ENCODE measurements at regions not wholly inside any gene's neighbourhood (a gene's known extent, or its start where the extent isn't known, plus 50 kb on each side); places are given as distances from the start of the nearest gene placed in this dataset.
A peak's percentile ranks its signal among the peaks of the same experiment; 100 is the strongest.

DNA sequence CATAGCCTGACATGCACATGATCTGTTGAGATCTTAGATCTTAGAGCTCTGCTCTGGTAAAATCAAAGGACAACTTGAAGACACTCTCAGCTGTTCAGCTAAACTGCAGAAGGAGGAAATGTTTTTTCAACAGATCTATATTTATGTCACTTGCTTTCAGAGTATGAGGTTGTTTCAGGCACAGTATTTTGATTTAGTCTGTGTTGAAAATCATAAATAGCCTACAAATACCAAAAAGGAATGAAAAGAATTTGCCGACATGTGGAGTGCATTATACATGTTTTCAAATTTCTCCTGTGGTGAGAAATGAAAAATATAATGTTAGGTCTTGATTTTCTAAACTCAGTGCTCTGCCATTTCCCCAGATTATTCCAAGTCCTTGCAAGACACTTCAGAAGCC lies 1118.4 kb downstream of the TBL1XR1 start:
- no peak overlapping the region for H3K27ac ChIP-seq
- peak; percentile 30 for DNase-seq
- 3 to 5% methylated on average over 1 of the region's 1 CpG for WGBS, 2 experiments (ENCODE audit: low coverage in 1 of 2, low lambda C conversion rate in 2 of 2, missing lambda C conversion rate in 2 of 2)

DNA sequence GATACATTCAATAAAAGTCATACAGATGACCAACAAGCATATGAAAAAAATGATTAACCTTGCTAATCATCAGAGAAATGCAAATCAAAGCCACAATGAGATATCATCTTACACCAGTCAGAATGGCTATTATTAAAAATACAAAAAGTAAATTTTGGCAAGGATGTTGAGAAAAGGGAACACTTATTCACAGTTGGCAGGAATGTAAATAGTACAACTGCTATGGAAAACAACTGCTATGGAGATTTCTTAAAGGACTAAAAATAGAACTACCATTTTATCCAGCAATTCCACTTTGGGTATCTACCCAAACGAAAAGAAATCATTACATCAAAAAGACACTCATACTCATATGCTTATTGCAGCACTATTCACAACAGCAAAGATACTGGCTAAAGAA lies 1121.8 kb downstream of the TBL1XR1 start:
- WGBS, 2 experiments (ENCODE audit: low coverage in 1 of 2, low lambda C conversion rate in 2 of 2, missing lambda C conversion rate in 2 of 2) = 39 to 47% methylated on average over 1 of the region's 1 CpG
- Histone ChIP-seq H3K9me2 (ENCODE audit: insufficient read depth) (no peaks in the 10 kb centered on the region), H3K27ac (no peak overlapping the region), H4K20me1 (ENCODE audit: insufficient read depth) (no peaks in the 10 kb centered on the region), H3K9ac (no peak overlapping the region), H3K79me2 (ENCODE audit: insufficient read depth) (no peaks in the 10 kb centered on the region), H3K27me3 (replicated peaks; ENCODE audit: insufficient read depth) (no peaks in the 10 kb centered on the region), H3K4me2 (ENCODE audit: unreplicated experiment) (no peak overlapping the region), H3K36me3 (ENCODE audit: low read depth) (no peaks in the 10 kb centered on the region), H2AFZ (no peak overlapping the region), H3K4me1 (ENCODE audit: insufficient read depth) (peaks cover 8% of the 10 kb centered on the region; the same call in 1 of the 2 replicates), H3F3A (ENCODE audit: insufficient read depth) (no peaks in the 10 kb centered on the region), H3K4me3 (no peak overlapping the region), H3K9me3 (ENCODE audit: low read depth) (no peaks in the 10 kb centered on the region)
- TF ChIP-seq EZH2 (IDR thresholded peaks at IDR 0.05; ENCODE audit: insufficient read depth, poor library complexity, severe bottlenecking) (no peak), EZH2phosphoT487 (IDR thresholded peaks at IDR 0.05; ENCODE audit: insufficient read depth, low read depth) (no peak)
- in situ Hi-C loops (cut with MboI) = no loop called here
- DNase-seq = no peak

More for the DNA sequence above, 1118.4 kb downstream of the TBL1XR1 start:
- Histone ChIP-seq H3F3A (ENCODE audit: insufficient read depth) (no peaks in the 10 kb centered on the region), H3K9me2 (ENCODE audit: insufficient read depth) (no peaks in the 10 kb centered on the region), H3K4me2 (ENCODE audit: unreplicated experiment) (peak overlapping the region; percentile 5), H3K27me3 (replicated peaks; ENCODE audit: insufficient read depth) (no peaks in the 10 kb centered on the region), H3K79me2 (ENCODE audit: insufficient read depth) (no peaks in the 10 kb centered on the region), H2AFZ (peak overlapping the region; percentile 28; the same call in 1 of the 2 replicates), H3K9me3 (ENCODE audit: low read depth) (no peaks in the 10 kb centered on the region), H3K4me1 (ENCODE audit: insufficient read depth) (peaks cover 8% of the 10 kb centered on the region; the same call in 1 of the 2 replicates), H4K20me1 (ENCODE audit: insufficient read depth) (no peaks in the 10 kb centered on the region), H3K9ac (no peak overlapping the region), H3K4me3 (no peak overlapping the region), H3K36me3 (ENCODE audit: low read depth) (no peaks in the 10 kb centered on the region)
- TF ChIP-seq EZH2phosphoT487 (IDR thresholded peaks at IDR 0.05; ENCODE audit: insufficient read depth, low read depth) = no peak
- no peak for TF ChIP-seq EZH2 (IDR thresholded peaks at IDR 0.05; ENCODE audit: insufficient read depth, poor library complexity, severe bottlenecking)
- in situ Hi-C loops (cut with MboI) = no loop called here

DNA sequence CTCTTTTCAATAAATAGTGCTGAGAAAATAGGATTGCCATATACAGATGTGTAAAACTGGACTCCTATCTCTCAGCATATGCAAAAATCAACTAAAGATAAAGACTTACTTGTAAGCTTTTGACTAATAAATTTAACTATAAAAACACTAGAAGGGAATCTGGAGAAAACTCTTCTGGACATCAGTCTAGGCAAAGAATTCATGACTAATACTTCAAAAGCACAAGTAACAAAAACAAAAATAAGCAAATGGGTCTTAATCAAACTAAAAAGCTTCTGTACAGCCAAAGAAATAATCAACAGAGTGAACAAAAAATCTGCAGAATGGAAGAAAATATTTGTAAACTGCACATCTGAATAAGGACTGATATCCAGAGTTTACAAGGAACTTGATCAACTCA lies 1122.2 kb downstream of the TBL1XR1 start:
- no peak overlapping the region for H3K9ac ChIP-seq
- no peak overlapping the region for H3K27ac ChIP-seq
- no peaks in the 10 kb centered on the region for H3F3A ChIP-seq (ENCODE audit: insufficient read depth)
- peaks cover 8% of the 10 kb centered on the region; the same call in 1 of the 2 replicates for H3K4me1 ChIP-seq (ENCODE audit: insufficient read depth)
- H3K4me2 ChIP-seq (ENCODE audit: unreplicated experiment) = no peak overlapping the region
- in situ Hi-C loops (cut with MboI) = no loop called here
- H3K9me3 ChIP-seq (ENCODE audit: low read depth) = no peaks in the 10 kb centered on the region
- H3K4me3 ChIP-seq = no peak overlapping the region
- TF ChIP-seq EZH2 (IDR thresholded peaks at IDR 0.05; ENCODE audit: insufficient read depth, poor library complexity, severe bottlenecking) = no peak
- no peak for TF ChIP-seq EZH2phosphoT487 (IDR thresholded peaks at IDR 0.05; ENCODE audit: insufficient read depth, low read depth)
- H3K27me3 ChIP-seq (replicated peaks; ENCODE audit: insufficient read depth) = no peaks in the 10 kb centered on the region
- no peak for DNase-seq
- H3K79me2 ChIP-seq (ENCODE audit: insufficient read depth) = no peaks in the 10 kb centered on the region
- H3K9me2 ChIP-seq (ENCODE audit: insufficient read depth) = no peaks in the 10 kb centered on the region
- no peak overlapping the region for H2AFZ ChIP-seq
- H4K20me1 ChIP-seq (ENCODE audit: insufficient read depth) = no peaks in the 10 kb centered on the region
- H3K36me3 ChIP-seq (ENCODE audit: low read depth) = no peaks in the 10 kb centered on the region

DNA sequence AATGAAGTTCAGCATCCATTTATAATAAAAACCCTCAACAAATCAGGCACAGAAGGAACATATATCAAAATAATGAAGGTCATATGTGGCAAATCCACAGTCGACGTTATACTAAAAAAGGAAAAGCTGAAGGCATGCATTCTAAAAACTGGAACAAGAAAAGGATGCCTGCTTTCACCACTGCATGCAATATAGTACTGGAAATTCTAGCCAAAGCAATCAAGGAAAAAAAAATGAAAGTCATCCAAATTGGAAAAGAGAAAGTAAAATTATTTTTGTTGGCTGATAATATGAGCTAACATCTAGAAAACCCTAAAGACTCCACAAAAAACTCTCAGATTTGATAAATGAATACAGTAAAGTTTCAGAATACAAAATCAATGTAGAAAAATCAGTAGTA lies 1123.2 kb downstream of the TBL1XR1 start:
- in situ Hi-C loops (cut with MboI) = no loop called here
- Histone ChIP-seq H3K27ac (no peak overlapping the region), H4K20me1 (ENCODE audit: insufficient read depth) (no peaks in the 10 kb centered on the region), H3F3A (ENCODE audit: insufficient read depth) (no peaks in the 10 kb centered on the region), H3K79me2 (ENCODE audit: insufficient read depth) (no peaks in the 10 kb centered on the region), H3K9me3 (ENCODE audit: low read depth) (no peaks in the 10 kb centered on the region), H3K27me3 (replicated peaks; ENCODE audit: insufficient read depth) (no peaks in the 10 kb centered on the region), H2AFZ (no peak overlapping the region), H3K9ac (no peak overlapping the region), H3K9me2 (ENCODE audit: insufficient read depth) (no peaks in the 10 kb centered on the region), H3K4me2 (ENCODE audit: unreplicated experiment) (no peak overlapping the region), H3K4me1 (ENCODE audit: insufficient read depth) (peaks cover 6% of the 10 kb centered on the region; the same call in 1 of the 2 replicates), H3K36me3 (ENCODE audit: low read depth) (no peaks in the 10 kb centered on the region), H3K4me3 (no peak overlapping the region)
- no peak for TF ChIP-seq EZH2phosphoT487 (IDR thresholded peaks at IDR 0.05; ENCODE audit: insufficient read depth, low read depth)
- no peak for TF ChIP-seq EZH2 (IDR thresholded peaks at IDR 0.05; ENCODE audit: insufficient read depth, poor library complexity, severe bottlenecking)
- no peak for DNase-seq
- 10% methylated on average over 2 of the region's 2 CpGs for WGBS, 2 experiments (ENCODE audit: low coverage in 1 of 2, low lambda C conversion rate in 2 of 2, missing lambda C conversion rate in 2 of 2)

DNA sequence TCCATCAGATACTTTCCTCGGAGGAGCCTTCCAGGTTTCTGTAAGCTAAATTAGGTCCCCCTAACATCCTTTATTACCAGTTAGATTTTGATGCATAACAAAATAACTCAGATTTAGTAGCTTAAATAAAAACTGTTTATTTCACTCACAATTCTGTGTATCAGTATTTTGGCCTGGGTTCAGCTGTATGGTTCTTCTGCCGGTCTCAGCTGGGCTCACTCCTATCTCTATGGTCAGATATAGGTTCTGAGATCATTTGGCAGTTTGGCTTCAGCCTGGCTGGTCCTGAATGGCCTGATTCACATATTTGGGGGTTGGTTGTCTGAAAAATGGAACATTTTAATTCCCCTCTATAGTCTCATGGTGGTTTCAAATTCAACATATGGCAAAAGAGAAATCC lies 1125.3 kb downstream of the TBL1XR1 start:
- Histone ChIP-seq H3K36me3 (ENCODE audit: low read depth) (no peaks in the 10 kb centered on the region), H3K27ac (no peak overlapping the region), H3K4me2 (ENCODE audit: unreplicated experiment) (no peak overlapping the region), H3K9ac (no peak overlapping the region), H3K79me2 (ENCODE audit: insufficient read depth) (no peaks in the 10 kb centered on the region), H3K9me2 (ENCODE audit: insufficient read depth) (no peaks in the 10 kb centered on the region), H3F3A (ENCODE audit: insufficient read depth) (no peaks in the 10 kb centered on the region), H3K4me1 (ENCODE audit: insufficient read depth) (no peaks in the 10 kb centered on the region), H2AFZ (no peak overlapping the region), H4K20me1 (ENCODE audit: insufficient read depth) (no peaks in the 10 kb centered on the region), H3K27me3 (replicated peaks; ENCODE audit: insufficient read depth) (no peaks in the 10 kb centered on the region), H3K4me3 (no peak overlapping the region), H3K9me3 (ENCODE audit: low read depth) (no peaks in the 10 kb centered on the region)
- in situ Hi-C loops (cut with MboI) = no loop called here
- TF ChIP-seq EZH2 (IDR thresholded peaks at IDR 0.05; ENCODE audit: insufficient read depth, poor library complexity, severe bottlenecking) (no peak), EZH2phosphoT487 (IDR thresholded peaks at IDR 0.05; ENCODE audit: insufficient read depth, low read depth) (no peak)
- no peak for DNase-seq
- 73 to 77% methylated on average over 2 of the region's 2 CpGs for WGBS, 2 experiments (ENCODE audit: low coverage in 1 of 2, low lambda C conversion rate in 2 of 2, missing lambda C conversion rate in 2 of 2)
